GM21723 (cell line): ENCODE measurements at regions not wholly inside any gene's neighbourhood (a gene's known extent, or its start where the extent isn't known, plus 50 kb on each side); places are given as distances from the start of the nearest gene placed in this dataset.
"Not testable (repeated sequence)": the region's sequence is repeated elsewhere in the genome, so short reads cannot be mapped to it uniquely, and the experiment has no call there.

Source experiments
- ATAC-seq: cut with Tn5 transposase; IDR thresholded peaks from one replicate; pipeline ENCODE4 v1.9.1; 2021; ENCODE audit warnings: mild to moderate bottlenecking, moderate library complexity; ENCODE audit not compliant: unreplicated experiment

DNA sequence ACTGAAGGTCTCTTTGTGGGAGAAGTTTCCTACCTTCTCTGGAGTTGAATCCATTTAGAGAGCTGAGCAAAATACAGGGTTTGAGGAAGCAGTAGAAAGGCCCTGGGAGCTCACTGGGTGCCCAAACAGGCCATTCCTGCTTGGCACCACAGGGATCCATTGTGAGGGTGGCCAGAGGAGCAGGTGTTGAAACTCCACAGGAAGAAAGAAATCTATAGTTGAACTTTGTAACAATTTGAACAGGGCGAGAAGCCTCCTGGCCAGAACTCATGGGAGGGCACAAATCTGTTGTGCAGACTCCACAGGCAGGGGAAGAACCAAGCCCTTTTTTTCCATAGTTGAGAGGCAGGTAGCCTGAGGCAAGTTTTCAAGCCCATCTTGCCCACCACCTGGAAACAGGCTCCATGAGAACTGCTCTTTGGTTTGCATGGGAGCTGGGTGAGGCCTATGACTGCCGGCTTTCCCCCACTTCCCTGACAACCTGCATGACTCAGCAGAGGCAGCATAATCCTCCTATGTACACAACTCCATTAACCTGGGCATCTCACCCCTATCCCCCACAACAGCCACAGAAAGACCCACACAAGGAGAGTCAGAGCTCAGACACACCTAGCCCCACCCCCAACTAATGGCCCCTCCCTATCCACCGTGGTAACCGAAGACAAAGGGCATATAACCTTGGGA is 1053.0 kb downstream of the TSN start:
- ATAC-seq: no peak

- not testable (repeated sequence) for ATAC-seq
Observed at GRCh38 chr2:122812214-122812613, 1056.8 kb downstream of the TSN start.

- ATAC-seq: no peak
Observed at GRCh38 chr2:122815120-122815519, 1059.7 kb downstream of the TSN start.

DNA sequence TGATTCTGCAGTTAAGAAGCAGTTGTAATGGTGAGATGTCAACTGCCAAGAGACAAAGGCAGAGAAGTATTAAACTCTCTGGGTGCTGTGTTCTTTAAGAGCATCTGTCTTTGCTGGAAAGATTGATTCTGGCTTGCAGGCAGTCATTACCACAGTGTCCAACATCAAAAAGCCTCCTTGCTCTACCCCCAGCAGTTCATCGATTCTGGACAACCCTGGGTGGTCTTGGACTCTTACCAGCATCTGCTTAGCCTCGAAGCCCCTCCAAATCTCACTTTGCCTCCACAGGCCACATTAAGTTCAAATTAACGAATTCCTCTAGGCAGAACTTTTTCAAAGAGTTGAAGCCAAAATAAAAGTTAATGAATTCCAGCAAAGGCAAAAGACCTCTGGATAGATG is 1061.4 kb downstream of the TSN start:
- no peak for ATAC-seq

DNA sequence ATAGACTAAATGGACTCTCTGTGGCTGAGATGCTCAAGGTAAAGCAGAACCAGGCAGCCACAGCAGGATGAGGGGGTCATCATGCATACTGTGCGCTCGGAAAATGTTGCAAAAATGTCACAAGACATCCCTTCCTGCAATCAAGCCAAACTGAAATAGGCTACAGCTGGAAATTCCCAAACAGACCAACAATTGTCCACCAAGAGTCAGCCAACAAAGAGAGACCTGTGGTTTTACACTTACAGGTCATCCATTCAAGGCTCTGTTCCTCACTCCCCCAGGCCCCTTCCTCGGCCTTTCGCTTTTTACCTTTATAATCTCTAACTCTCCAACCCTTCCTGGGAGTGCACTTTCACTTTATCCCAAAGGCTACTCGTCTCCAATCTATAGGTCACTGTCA is 1066.9 kb downstream of the TSN start:
- ATAC-seq: no peak

GRCh38 chr2:122830157-122830556 is 1074.7 kb downstream of the TSN start:
- ATAC-seq: no peak

- ATAC-seq: no peak
Observed at GRCh38 chr2:122831649-122832048, 1076.2 kb downstream of the TSN start.

DNA sequence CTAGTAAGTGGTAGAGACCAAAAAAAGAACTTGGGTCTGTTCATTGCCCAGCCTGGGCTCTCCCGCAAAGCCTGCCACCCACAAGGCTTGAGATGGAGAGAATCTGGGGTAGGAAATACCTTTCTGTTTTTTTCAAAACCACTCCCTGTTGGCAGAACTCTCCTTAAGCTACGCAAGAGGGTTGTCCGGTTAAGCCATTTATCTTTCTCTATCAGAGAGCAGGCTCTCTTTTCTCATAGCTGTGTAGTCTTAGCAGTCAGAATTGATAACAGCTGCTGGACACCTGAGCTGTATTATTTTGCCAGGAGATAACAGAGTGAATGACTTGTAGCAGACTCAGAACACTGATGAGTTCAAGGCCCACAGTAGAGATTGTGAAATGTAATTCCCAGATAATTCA is 1088.1 kb downstream of the TSN start:
- ATAC-seq: no peak

DNA sequence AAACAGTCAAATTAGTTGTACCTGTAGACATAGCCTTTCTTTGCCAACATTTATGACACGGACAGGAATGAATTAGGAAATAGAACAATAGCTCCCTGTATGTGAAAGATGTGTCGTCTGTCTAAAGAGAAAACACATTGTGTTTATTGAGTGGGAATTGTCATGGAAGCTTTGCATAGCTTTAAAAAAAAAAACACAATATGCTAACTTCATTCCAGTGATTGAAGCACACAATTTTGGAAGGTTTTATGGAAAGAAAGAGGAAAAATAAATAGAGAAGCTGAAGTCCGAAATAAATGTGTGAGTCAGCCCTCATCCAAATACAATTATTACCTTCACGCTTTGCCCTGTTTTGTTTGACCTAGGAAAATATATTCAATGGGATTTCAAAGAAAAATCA is 1095.7 kb downstream of the TSN start:
- no peak for ATAC-seq

- no peak for ATAC-seq
Observed at GRCh38 chr2:122851972-122852531, 1096.6 kb downstream of the TSN start.

DNA sequence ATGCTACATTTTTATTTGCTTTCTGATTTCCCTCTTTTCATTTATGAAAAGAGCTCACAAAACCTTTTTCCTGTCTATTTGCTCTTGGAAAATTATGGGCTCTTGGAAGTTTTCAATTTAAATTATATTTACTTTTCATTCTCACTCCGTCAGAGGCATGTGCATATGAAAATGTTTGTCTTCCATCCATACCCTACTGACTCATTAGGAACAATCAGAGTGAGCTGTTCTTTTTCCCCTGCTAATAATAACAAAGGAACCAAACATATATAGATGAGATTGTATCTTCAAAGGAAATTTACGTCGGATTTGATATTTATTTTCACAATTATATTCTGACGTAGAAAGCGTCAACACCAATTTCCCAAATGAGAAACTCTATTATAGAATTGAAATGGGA is 1101.2 kb downstream of the TSN start:
- ATAC-seq: no peak

DNA sequence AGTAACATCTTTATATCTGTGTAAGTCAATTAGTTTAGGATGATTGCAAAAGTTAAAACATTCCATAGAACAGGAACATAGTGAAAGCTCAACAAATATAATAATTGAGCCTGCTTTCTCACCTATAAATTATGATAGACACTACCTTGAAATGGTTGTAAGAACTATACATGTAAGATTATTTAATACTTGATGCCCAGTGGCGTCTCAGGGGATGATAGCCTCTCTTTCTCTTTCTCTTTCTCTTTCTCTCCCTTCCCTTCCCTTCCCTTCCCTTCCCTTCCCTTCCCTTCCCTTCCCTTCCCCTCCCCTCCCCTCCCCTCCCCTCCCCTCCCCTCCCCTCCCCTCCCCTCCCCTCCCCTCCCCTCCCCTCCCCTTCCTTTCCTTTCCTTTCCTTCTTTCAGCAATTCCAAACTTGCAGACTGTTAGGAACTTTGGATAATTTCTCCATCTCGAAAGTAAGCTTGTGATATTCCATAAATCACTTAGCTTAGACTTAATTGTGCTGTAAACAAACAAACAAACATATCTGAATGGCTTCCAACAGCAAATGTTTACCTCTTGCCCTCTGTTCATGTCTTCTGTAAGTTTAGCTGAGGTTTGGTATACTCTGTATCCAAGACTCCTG is 1102.7 kb downstream of the TSN start:
- ATAC-seq: no peak

GRCh38 chr2:122858813-122859212 is 1103.4 kb downstream of the TSN start:
- ATAC-seq: no peak

DNA sequence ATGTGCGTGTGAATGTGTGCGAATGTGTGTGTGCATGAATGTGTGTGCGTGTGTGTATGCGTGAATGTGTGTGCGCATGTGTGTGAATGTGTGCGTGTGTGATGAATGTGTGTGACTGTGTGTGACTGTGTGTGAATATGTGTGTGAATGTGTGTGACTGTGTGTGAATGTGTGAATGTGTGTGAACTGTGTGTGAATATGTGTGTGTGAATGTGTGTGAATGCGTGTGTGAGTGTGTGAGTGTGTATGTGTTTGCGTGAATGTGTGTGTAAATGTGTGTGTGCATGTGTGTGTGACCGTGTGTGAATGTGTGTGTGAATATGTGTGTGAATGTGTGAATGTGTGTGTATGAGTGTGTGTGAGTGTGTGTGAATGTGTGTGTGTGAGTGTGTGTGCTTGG is 1103.8 kb downstream of the TSN start:
- no peak for ATAC-seq

GRCh38 chr2:122863532-122863931 is 1108.1 kb downstream of the TSN start:
- ATAC-seq: no peak

DNA sequence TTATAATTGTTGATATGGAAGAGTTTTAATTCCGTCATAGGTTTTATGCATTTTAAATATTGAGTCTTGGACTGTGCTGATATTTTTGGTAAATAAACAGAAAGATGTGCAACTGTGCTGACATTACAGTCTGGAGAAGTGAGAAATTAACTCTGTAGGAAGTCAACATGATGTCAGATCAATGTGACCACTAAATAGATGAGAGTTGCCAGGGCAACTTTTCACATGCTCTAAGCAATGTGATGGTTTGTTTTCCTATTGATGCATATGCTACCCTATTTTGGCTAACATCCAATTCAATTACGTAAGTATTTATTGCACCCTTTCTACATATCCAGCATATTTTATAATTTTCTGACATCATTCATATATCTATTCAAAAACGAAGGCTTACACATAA is 1109.3 kb downstream of the TSN start:
- no peak for ATAC-seq

DNA sequence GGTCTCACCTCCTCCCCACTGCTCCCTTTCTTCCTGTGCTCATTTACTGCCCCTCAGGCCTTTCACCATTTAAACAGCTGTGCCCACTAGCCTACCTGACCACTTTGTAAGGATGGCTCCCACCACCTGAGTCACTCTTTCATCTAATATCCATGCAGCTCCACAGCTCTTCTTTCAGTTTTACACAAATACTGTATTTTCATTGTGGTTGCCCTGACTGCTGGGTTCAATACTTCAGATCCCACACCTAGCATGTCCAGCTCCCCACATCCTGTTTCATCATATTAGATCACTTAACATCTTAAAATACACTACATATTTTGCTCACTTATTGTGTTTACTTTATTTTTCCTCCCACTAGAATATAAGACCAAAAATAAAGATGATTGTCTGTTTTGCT is 1110.6 kb downstream of the TSN start:
- no peak for ATAC-seq

DNA sequence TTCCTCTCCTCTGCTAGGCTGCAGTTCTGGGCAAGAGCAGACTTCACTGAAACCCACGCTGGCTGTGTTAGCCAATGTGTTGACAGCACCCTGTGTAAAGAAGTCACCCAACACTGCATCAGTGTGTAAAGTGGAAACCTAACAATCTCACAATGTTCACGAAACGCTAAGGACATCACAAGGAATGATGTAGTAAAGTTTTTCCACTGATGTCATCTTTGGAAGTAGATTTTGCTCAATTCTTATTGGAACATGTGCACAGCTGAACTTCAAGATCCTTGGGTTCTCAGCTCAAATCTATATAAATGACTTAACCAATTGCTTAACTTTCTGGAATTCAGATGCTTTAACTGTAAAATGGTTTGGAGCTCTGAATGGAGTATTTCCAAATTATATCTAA is 1112.5 kb downstream of the TSN start:
- ATAC-seq: no peak

- no peak for ATAC-seq
Observed at GRCh38 chr2:122868646-122869275, 1113.3 kb downstream of the TSN start.

GRCh38 chr2:122873951-122874350 is 1118.5 kb downstream of the TSN start:
- ATAC-seq: no peak

GRCh38 chr2:122875091-122875865 is 1119.8 kb downstream of the TSN start:
- no peak for ATAC-seq
